ENCODE measurements at regions not wholly inside any gene's neighbourhood (a gene's known extent, or its start where the extent isn't known, plus 50 kb on each side); places are given as distances from the start of the nearest gene placed in this dataset.

DNA sequence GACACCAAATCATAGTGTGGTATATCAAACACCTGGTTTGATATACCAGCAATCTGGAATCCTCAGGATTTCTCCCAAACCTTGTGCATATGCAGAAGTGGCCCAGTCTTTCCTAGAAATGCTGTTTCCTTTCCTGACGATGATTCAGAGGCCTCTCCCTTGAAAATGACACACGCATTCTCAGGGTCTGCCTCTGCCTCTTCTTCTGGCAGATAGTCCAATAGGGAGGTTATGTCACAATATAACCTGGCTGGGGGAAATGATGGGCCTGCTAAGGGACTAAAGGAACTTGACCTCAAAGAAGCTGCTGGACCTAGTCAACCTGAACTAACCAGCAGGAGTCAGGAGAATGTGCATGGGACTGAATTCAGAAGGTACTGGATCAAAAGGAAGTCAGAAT, 435.2 kb downstream of the IDS start:
- ATAC-seq (ENCODE audit: low read depth), result no peak
- TF ChIP-seq, protein P1, sequence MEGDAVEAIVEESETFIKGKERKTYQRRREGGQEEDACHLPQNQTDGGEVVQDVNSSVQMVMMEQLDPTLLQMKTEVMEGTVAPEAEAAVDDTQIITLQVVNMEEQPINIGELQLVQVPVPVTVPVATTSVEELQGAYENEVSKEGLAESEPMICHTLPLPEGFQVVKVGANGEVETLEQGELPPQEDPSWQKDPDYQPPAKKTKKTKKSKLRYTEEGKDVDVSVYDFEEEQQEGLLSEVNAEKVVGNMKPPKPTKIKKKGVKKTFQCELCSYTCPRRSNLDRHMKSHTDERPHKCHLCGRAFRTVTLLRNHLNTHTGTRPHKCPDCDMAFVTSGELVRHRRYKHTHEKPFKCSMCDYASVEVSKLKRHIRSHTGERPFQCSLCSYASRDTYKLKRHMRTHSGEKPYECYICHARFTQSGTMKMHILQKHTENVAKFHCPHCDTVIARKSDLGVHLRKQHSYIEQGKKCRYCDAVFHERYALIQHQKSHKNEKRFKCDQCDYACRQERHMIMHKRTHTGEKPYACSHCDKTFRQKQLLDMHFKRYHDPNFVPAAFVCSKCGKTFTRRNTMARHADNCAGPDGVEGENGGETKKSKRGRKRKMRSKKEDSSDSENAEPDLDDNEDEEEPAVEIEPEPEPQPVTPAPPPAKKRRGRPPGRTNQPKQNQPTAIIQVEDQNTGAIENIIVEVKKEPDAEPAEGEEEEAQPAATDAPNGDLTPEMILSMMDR (IDR thresholded peaks at IDR 0.05), result no peak
- no peaks in the 10 kb centered on the region for H3K36me3 Mint-ChIP-seq (ENCODE audit: low read depth)
- peaks cover 4% of the 10 kb centered on the region for H3K4me1 Mint-ChIP-seq
- POLR2A ChIA-PET, result no interaction called here
- no peaks in the 10 kb centered on the region for H3K27me3 Mint-ChIP-seq
- H3K27ac Mint-ChIP-seq, result no peak overlapping the region
- CTCF ChIA-PET, result no interaction called here
- intact Hi-C loops (cut with micrococcal nuclease), result no loop called here
- no peak overlapping the region for H3K4me3 Mint-ChIP-seq
- H3K9me3 Mint-ChIP-seq, result no peaks in the 10 kb centered on the region
- DNase-seq, result no peak

DNA sequence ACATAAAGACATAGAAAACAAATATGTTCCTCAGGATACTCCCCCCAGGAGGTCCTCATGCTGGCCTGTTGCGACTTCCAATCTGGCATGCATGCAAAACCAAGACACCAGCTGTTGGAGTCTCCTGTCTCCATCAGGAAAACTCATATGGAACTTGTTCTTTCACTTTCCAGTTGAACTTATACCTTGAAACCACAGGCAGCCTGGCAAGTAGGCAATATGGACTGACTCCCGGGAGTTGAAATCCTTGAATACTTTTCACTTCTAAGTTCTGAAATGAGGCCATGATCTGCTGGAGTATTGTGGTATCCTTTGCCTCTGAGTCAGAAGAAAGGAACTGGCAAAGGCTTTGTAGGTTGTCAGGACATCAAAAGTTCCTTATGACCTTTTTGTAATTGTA, 444.2 kb downstream of the IDS start:
- POLR2A ChIA-PET, result no interaction called here
- H3K36me3 Mint-ChIP-seq (ENCODE audit: low read depth), result no peaks in the 10 kb centered on the region
- no peak for DNase-seq
- no peaks in the 10 kb centered on the region for H3K27me3 Mint-ChIP-seq
- TF ChIP-seq, protein P1 (IDR thresholded peaks at IDR 0.05), result no peak
- H3K9me3 Mint-ChIP-seq, result no peaks in the 10 kb centered on the region
- no peak overlapping the region for H3K4me3 Mint-ChIP-seq
- intact Hi-C loops (cut with micrococcal nuclease), result no loop called here
- CTCF ChIA-PET, result no interaction called here
- no peaks in the 10 kb centered on the region for H3K4me1 Mint-ChIP-seq
- ATAC-seq (ENCODE audit: low read depth), result no peak
- H3K27ac Mint-ChIP-seq, result no peak overlapping the region

Measured in activated B cell treated with CpG ODN at 0.5 μM for 24 hours (primary cell).